K562 (cell line): ENCODE measurements at regions not wholly inside any gene's neighbourhood (a gene's known extent, or its start where the extent isn't known, plus 50 kb on each side); places are given as distances from the start of the nearest gene placed in this dataset.

Experiments used
- ATAC-seq: fragments of 200-7000 bp; cut with Tn5 transposase; 3 replicates; pipeline ENCODE4 v1.9.1; 2020; ENCODE audit warnings: moderate library complexity
- BruUV-seq: library from RNA; stranded (reverse); fragments of 400-500 nt; replicated peaks from 2 replicates; lab custom pipeline; 2021; lab: Mats Ljungman, UMichigan
- CTCF ChIA-PET: fragments of 300-600 bp; formaldehyde crosslinking; extraction: SDS; loops from one replicate; lab custom pipeline; 2021; ENCODE audit warnings: low intra/inter-chr PET ratio; lab: Yijun Ruan, JAX
- POLR2A ChIA-PET: fragments of 300-600, 350-650 bp; sonication (Branson Sonifier 250); formaldehyde crosslinking; extraction: SDS; loops from one replicate; lab custom pipeline; 2021; ENCODE audit warnings: antibody characterized with exemption, inconsistent platforms; lab: Yijun Ruan, JAX
- DNase-seq, 4 experiments: peaks; one replicate each; pipeline versions ENCODE4 v3.0.0 to v3.0.0-alpha.2; 2011 to 2018; ENCODE audit warnings: low spot score in 3 of 4, mixed read lengths in 3 of 4; ENCODE audit errors: extremely low read depth in 1 of 4
- FAIRE-seq: peaks from 2 replicates; lab custom pipeline; 2011; peaks lifted over from hg19 to GRCh38; lab: Jason Lieb, UNC
- H2AFZ ChIP-seq: 2 replicates; pipeline ENCODE4 v1.6.0; 2011; ENCODE audit warnings: low read depth, low read length, control low read depth, inconsistent platforms
- H3K27ac ChIP-seq: fragments of 200-600 bp; 3 replicates; pipeline ENCODE4 v1.8.0; 2011; ENCODE audit warnings: low read depth, mild to moderate bottlenecking, control low read depth, inconsistent platforms, low read length, moderate library complexity, mixed read lengths; ENCODE audit errors: extremely low read depth
- H3K27me3 ChIP-seq, 2 experiments: fragments of 300-600 bp in 1 of 2; 2 replicates in 1 of 2; 3 replicates in 1 of 2; pipeline versions ENCODE4 v1.6.0 to v1.8.0; 2011; ENCODE audit warnings: inconsistent platforms in 2 of 2, low read length in 2 of 2, mild to moderate bottlenecking in 1 of 2, mixed read lengths in 1 of 2, moderate library complexity in 1 of 2; ENCODE audit not compliant: control insufficient read depth in 2 of 2, insufficient read depth in 2 of 2
- H3K36me3 ChIP-seq: fragments of 300-600 bp; 3 replicates; pipeline ENCODE4 v1.8.0; 2011; ENCODE audit warnings: mild to moderate bottlenecking, low read length, inconsistent platforms; ENCODE audit not compliant: control insufficient read depth, insufficient read depth
- H3K4me1 ChIP-seq, 2 experiments: fragments of 200-600 bp in 1 of 2; replicated peaks in 1 of 2; 2 replicates in 1 of 2; 3 replicates in 1 of 2; pipeline versions ENCODE4 v1.5.1 to v1.8.0; 2011; ENCODE audit warnings: inconsistent platforms in 2 of 2, low read length in 2 of 2, mild to moderate bottlenecking in 1 of 2, mixed read lengths in 1 of 2, moderate library complexity in 1 of 2; ENCODE audit not compliant: control insufficient read depth in 2 of 2, insufficient read depth in 2 of 2
- H3K4me2 ChIP-seq: 2 replicates; pipeline ENCODE4 v1.6.1; 2011; ENCODE audit warnings: low read length, control low read depth, inconsistent platforms, mixed read lengths; ENCODE audit not compliant: insufficient read depth
- H3K4me3 ChIP-seq: fragments of 200-600 bp; sonication (generic), shearing (Covaris generic); 2 replicates; pipeline ENCODE4 v1.5.1; 2016; ENCODE audit warnings: control low read depth, inconsistent platforms
- H3K79me2 ChIP-seq: fragments of 200-600 bp; 3 replicates; pipeline ENCODE4 v1.8.0; 2011; ENCODE audit warnings: low read length, inconsistent platforms; ENCODE audit not compliant: control insufficient read depth, insufficient read depth
- H3K9ac ChIP-seq, 2 experiments: 2 replicates each; pipeline versions ENCODE4 v1.6.0 to v1.6.1; 2011; ENCODE audit warnings: low read depth in 2 of 2, low read length in 2 of 2, control low read depth in 1 of 2, inconsistent platforms in 1 of 2, mild to moderate bottlenecking in 1 of 2, mixed read lengths in 1 of 2; ENCODE audit not compliant: insufficient read depth in 1 of 2
- H3K9me1 ChIP-seq: one replicate; pipeline ENCODE4 v1.6.0; 2011; ENCODE audit warnings: inconsistent platforms, mild to moderate bottlenecking, low read length, moderate library complexity; ENCODE audit not compliant: control insufficient read depth, insufficient read depth
- H3K9me3 ChIP-seq: replicated peaks from 2 replicates; pipeline ENCODE4 v1.5.1; 2011; ENCODE audit warnings: low read depth, low read length, inconsistent platforms; ENCODE audit not compliant: control insufficient read depth, insufficient read depth
- H4K20me1 ChIP-seq: replicated peaks from 2 replicates; pipeline ENCODE4 v1.6.1; 2011; ENCODE audit warnings: low read length, inconsistent platforms, mixed read lengths; ENCODE audit not compliant: control insufficient read depth, insufficient read depth
- ARID2 ChIP-seq: fragments of 450-650 bp; IDR thresholded peaks from 2 replicates; pipeline ENCODE4 v1.6.1; 2017; ENCODE audit warnings: antibody characterized with exemption, mild to moderate bottlenecking
- BACH1 ChIP-seq: fragments of 200-800 bp; sonication (Bioruptor generic); IDR thresholded peaks from 2 replicates; pipeline ENCODE4 v1.6.1; 2016; ENCODE audit warnings: missing genetic modification characterization, missing compliant biosample characterization
- CBX1 ChIP-seq: sonication (generic); IDR thresholded peaks from 2 replicates; pipeline ENCODE4 v1.6.1; 2016; ENCODE audit warnings: antibody characterized with exemption, low read depth, mild to moderate bottlenecking
- CHCHD3 ChIP-seq: fragments of 250-450 bp; sonication (Bioruptor Pico); IDR thresholded peaks from 2 replicates; pipeline ENCODE4 v2.1.2; 2022; ENCODE audit warnings: mild to moderate bottlenecking
- CTCFL ChIP-seq: IDR thresholded peaks from 2 replicates; pipeline ENCODE4 v1.6.1; 2011; ENCODE audit warnings: borderline replicate concordance, low read depth, mild to moderate bottlenecking, moderate library complexity, low read length; ENCODE audit not compliant: insufficient read depth, poor library complexity, severe bottlenecking
- EP400 ChIP-seq: fragments of 450-650 bp; IDR thresholded peaks from 2 replicates; pipeline ENCODE4 v1.6.1; 2017; ENCODE audit warnings: antibody characterized with exemption, mild to moderate bottlenecking, moderate library complexity
- ID3 ChIP-seq, 2 experiments: fragments of 250-450 bp in 1 of 2; fragments of 450-650 bp in 1 of 2; sonication (Bioruptor Pico) in 1 of 2; IDR thresholded peaks; 2 replicates each; pipeline versions ENCODE4 v1.6.1 to v1.8.0; 2016 to 2021; ENCODE audit warnings: mild to moderate bottlenecking in 2 of 2, moderate library complexity in 2 of 2, missing compliant biosample characterization in 1 of 2, missing genetic modification characterization in 1 of 2
- JUN ChIP-seq, 2 experiments: sonication (generic) in 1 of 2; formaldehyde crosslinking in 1 of 2; IDR thresholded peaks; 2 replicates each; pipeline versions ENCODE4 v1.6.1 to v1.8.0; 2012 to 2022; ENCODE audit warnings: borderline replicate concordance in 2 of 2, mild to moderate bottlenecking in 2 of 2, improper control_type of control experiment in 1 of 2, low read depth in 1 of 2, low read length in 1 of 2, missing genetic modification reagents in 1 of 2
- LARP7 ChIP-seq: fragments of 450-650 bp; IDR thresholded peaks from 2 replicates; pipeline ENCODE4 v1.6.1; 2016
- MTA2 ChIP-seq: fragments of 450-650 bp; IDR thresholded peaks from 2 replicates; pipeline ENCODE4 v1.6.1; 2016; ENCODE audit warnings: low read depth
- SMARCA4 ChIP-seq: fragments of 450-650 bp; IDR thresholded peaks from 2 replicates; pipeline ENCODE4 v1.6.1; 2016
- XRCC5 ChIP-seq: fragments of 200-400 bp; formaldehyde crosslinking; IDR thresholded peaks from 2 replicates; pipeline ENCODE4 v1.6.1; 2017; ENCODE audit warnings: low read depth, mild to moderate bottlenecking, low read length
- ZKSCAN1 ChIP-seq: fragments of 150-350 bp; IDR thresholded peaks from 2 replicates; pipeline ENCODE4 v1.6.1; 2016; ENCODE audit warnings: low read depth, low read length
- ZNF347 ChIP-seq: fragments of 450-650 bp; formaldehyde crosslinking; IDR thresholded peaks from 2 replicates; pipeline ENCODE4 v1.4.0; 2020; ENCODE audit warnings: low read depth, mild to moderate bottlenecking, moderate library complexity
- ZNF518B ChIP-seq: fragments of 250-450 bp; sonication (Bioruptor Pico); IDR thresholded peaks from 2 replicates; pipeline ENCODE4 v1.5.0; 2021; ENCODE audit warnings: mild to moderate bottlenecking, moderate library complexity
- WGBS: fragments of 100-300 bp; shearing (Covaris generic); methylation state at CpG from one replicate; pipeline ENCODE4 v1.1.6; 2016; ENCODE audit warnings: low coverage, mixed read lengths; ENCODE audit not compliant: insufficient coverage; ENCODE audit errors: missing lambda C conversion rate; 5-methylcytosine and 5-hydroxymethylcytosine counted together
- in situ Hi-C: fragments of 300-500 bp; cut with MboI; formaldehyde crosslinking; loops from 4 replicates; pipeline ENCODE4 v1.15.0; 2018; ENCODE audit warnings: inconsistent platforms, mixed read lengths
- intact Hi-C: fragments of 100-400 bp; cut with micrococcal nuclease; formaldehyde crosslinking; loops from 2 replicates; pipeline ENCODE4 v1.14.2; 2022

GRCh38 chr5:158621391-158621790 is 478.3 kb downstream of the EBF1 start:
- no peak for DNase-seq
- FAIRE-seq, result no peak
- H3K36me3 ChIP-seq, result no peaks in the 10 kb centered on the region
- in situ Hi-C loops (no loop called here), intact Hi-C loops (no loop called here)
- no peak overlapping the region for H3K9ac ChIP-seq
- 0% methylated on average over 2 of the region's 2 CpGs for WGBS
- H3K9me3 ChIP-seq, result no peaks in the 10 kb centered on the region
- H3K27ac ChIP-seq, result no peak overlapping the region
- H3K4me3 ChIP-seq, result no peak overlapping the region
- no peaks in the 10 kb centered on the region for H3K79me2 ChIP-seq
- no peaks in the 10 kb centered on the region for H3K4me1 ChIP-seq
- no peaks in the 10 kb centered on the region for H3K27me3 ChIP-seq
- TF ChIP-seq MTA2 (no peak), ARID2 (no peak), ZNF347 (CRISPR knock-in tag) (no peak), BACH1 (tag) (no peak), CHCHD3 (CRISPR knock-in tag) (no peak), CBX1 (no peak), CTCFL (no peak), LARP7 (no peak), XRCC5 (no peak), ZKSCAN1 (no peak), ID3 (CRISPR knock-in tag; IDR thresholded peaks at IDR 0.05) (no peak), ID3 (tag; IDR thresholded peaks at IDR 0.05) (no peak), JUN (IDR thresholded peaks at IDR 0.05; ENCODE audit: borderline replicate concordance, low read depth, low read length) (no peak), JUN (CRISPR knock-in tag; IDR thresholded peaks at IDR 0.05; ENCODE audit: borderline replicate concordance) (no peak), ZNF518B (CRISPR knock-in tag) (no peak), SMARCA4 (no peak), EP400 (no peak)
- no peak for ATAC-seq
- no peaks in the 10 kb centered on the region for H3K9me1 ChIP-seq
- POLR2A ChIA-PET, result interaction anchor here (0.6 kb wide), 1 partner anchor 391 kb away, joined by 3 read pairs; no protein-coding TSS in a partner anchor
- BruUV-seq, result no TSS peak
- H4K20me1 ChIP-seq, result no peaks in the 10 kb centered on the region
- CTCF ChIA-PET, result no interaction called here
- no peak overlapping the region for H3K4me2 ChIP-seq
- H2AFZ ChIP-seq, result no peak overlapping the region
